ENCODE measurements at regions not wholly inside any gene's neighbourhood (a gene's known extent, or its start where the extent isn't known, plus 50 kb on each side); places are given as distances from the start of the nearest gene placed in this dataset.
"Not testable (repeated sequence)": the region's sequence is repeated elsewhere in the genome, so short reads cannot be mapped to it uniquely, and the experiment has no call there.

DNA sequence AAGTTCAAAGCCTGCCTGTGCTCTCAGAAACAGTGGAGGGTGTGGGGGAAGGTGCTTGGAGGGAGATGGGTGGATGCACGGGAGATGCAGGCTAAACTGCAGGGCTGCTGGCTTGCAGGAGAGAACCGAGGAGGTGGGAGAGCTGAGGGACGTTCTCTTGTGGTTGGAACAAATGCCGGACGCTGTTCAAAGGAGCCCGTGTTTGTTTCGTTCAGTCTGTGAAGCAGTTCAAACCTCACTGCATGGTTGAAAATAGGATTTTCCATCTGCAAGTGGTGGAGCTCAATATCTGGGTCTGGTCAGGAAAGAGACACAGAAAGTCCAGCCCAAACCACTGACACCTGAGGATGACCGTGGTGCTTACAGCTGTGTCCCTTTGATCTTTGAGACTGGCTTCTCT is 1241.8 kb downstream of the TMEM121 start:
- TF ChIP-seq, protein P1, sequence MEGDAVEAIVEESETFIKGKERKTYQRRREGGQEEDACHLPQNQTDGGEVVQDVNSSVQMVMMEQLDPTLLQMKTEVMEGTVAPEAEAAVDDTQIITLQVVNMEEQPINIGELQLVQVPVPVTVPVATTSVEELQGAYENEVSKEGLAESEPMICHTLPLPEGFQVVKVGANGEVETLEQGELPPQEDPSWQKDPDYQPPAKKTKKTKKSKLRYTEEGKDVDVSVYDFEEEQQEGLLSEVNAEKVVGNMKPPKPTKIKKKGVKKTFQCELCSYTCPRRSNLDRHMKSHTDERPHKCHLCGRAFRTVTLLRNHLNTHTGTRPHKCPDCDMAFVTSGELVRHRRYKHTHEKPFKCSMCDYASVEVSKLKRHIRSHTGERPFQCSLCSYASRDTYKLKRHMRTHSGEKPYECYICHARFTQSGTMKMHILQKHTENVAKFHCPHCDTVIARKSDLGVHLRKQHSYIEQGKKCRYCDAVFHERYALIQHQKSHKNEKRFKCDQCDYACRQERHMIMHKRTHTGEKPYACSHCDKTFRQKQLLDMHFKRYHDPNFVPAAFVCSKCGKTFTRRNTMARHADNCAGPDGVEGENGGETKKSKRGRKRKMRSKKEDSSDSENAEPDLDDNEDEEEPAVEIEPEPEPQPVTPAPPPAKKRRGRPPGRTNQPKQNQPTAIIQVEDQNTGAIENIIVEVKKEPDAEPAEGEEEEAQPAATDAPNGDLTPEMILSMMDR (IDR thresholded peaks at IDR 0.05; ENCODE audit: low read depth, low read length, poor library complexity, severe bottlenecking): not testable (repeated sequence)
- TF ChIP-seq EZH2phosphoT487 (IDR thresholded peaks at IDR 0.05; ENCODE audit: borderline replicate concordance, low read length): not testable (repeated sequence)

Data from DOHH2 (cell line).